ENCODE measurements at regions not wholly inside any gene's neighbourhood (a gene's known extent, or its start where the extent isn't known, plus 50 kb on each side); places are given as distances from the start of the nearest gene placed in this dataset.

GRCh38 chr16:62974424-62974823 is 938.2 kb upstream of the CDH8 start:
- TF ChIP-seq POLR2A (IDR thresholded peaks at IDR 0.05) = no peak
- no peak for TF ChIP-seq CTCF (IDR thresholded peaks at IDR 0.05)

Data from prostate gland (tissue), 2 donors.